Endothelial cell of umbilical vein (primary cell): ENCODE measurements at regions not wholly inside any gene's neighbourhood (a gene's known extent, or its start where the extent isn't known, plus 50 kb on each side); places are given as distances from the start of the nearest gene placed in this dataset.

Experiments used
- CTCF ChIP-seq, 2 donors: IDR thresholded peaks; 1 replicate in 1 of 2; 2 replicates in 1 of 2; pipeline ENCODE4 v1.5.1; 2011; ENCODE audit warnings: low read length in 2 of 2, mild to moderate bottlenecking in 2 of 2, moderate library complexity in 2 of 2, control low read depth in 1 of 2, inconsistent platforms in 1 of 2, low read depth in 1 of 2; ENCODE audit not compliant: insufficient read depth in 1 of 2; ENCODE audit errors: extremely low read depth in 1 of 2
- FOS ChIP-seq: IDR thresholded peaks from 2 replicates; pipeline ENCODE4 v1.6.1; 2011; ENCODE audit warnings: mild to moderate bottlenecking, low read length, moderate library complexity, borderline replicate concordance; ENCODE audit not compliant: insufficient read depth
- GATA2 ChIP-seq: IDR thresholded peaks from 2 replicates; pipeline ENCODE4 v1.7.0; 2011; ENCODE audit warnings: low read depth, mild to moderate bottlenecking, moderate library complexity, mixed read lengths, low read length; ENCODE audit not compliant: insufficient read length, insufficient read depth
- MAX ChIP-seq: IDR thresholded peaks from 2 replicates; pipeline ENCODE4 v1.6.1; 2011; ENCODE audit not compliant: insufficient read depth, insufficient read length
- MYC ChIP-seq: IDR thresholded peaks from one replicate; pipeline ENCODE4 v1.6.1; 2011; ENCODE audit warnings: mild to moderate bottlenecking, low read depth, low read length
- POLR2A ChIP-seq: IDR thresholded peaks from 2 replicates; pipeline ENCODE4 v1.6.1; 2012; ENCODE audit warnings: low read depth, mild to moderate bottlenecking, control low read depth, low read length
- POLR2AphosphoS5 ChIP-seq: IDR thresholded peaks from 2 replicates; pipeline ENCODE4 v1.6.1; 2012; ENCODE audit warnings: low read depth, mild to moderate bottlenecking, control low read depth, low read length, moderate library complexity; ENCODE audit not compliant: insufficient read depth

GRCh38 chr2:61714210-61714609 is 139.7 kb downstream of the FAM161A start:
- TF ChIP-seq FOS (no peak), GATA2 (no peak), POLR2A (no peak), CTCF (IDR thresholded peaks at IDR 0.05; ENCODE audit: extremely low read depth in 1 of 2, insufficient read depth in 1 of 2, low read depth in 1 of 2, low read length in 2 of 2) (no peak), POLR2AphosphoS5 (no peak), MAX (no peak), MYC (no peak)
